SKM-1 treated with dmso at 0.1 percent for 144 hours (cell line): ENCODE measurements at regions not wholly inside any gene's neighbourhood (a gene's known extent, or its start where the extent isn't known, plus 50 kb on each side); places are given as distances from the start of the nearest gene placed in this dataset.
A peak's percentile ranks its signal among the peaks of the same experiment; 100 is the strongest.
"Not testable (repeated sequence)": the region's sequence is repeated elsewhere in the genome, so short reads cannot be mapped to it uniquely, and the experiment has no call there.

Experiments
- DNase-seq: peaks from one replicate; lab custom pipeline; 2025; ENCODE audit not compliant: unreplicated experiment; lab: John Stamatoyannopoulos, UW

- no peak for DNase-seq
Measured at GRCh38 chr21:14321042-14321441, 61.9 kb downstream of the HSPA13 start.

- no peak for DNase-seq
Measured at GRCh38 chr21:14319805-14320204, 63.1 kb downstream of the HSPA13 start.

DNA sequence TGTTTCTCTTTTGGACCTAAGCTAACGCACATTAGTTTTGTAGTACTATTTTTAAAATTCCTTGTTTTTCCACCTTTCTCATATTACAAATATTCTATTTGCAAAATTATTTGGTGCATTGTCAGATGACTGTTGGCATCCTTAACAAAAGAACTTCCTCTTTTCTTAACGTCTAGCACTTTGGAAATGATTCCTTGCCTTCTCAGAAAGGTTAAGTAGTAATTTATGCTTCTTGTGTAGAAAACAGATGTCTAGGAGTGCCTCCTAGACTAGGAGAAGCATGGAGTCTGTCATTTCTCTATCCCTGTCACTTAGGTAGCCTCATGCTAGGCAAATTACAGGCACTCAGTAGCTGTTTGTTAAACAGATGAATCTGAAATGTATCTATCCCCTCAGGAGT, 64.4 kb downstream of the HSPA13 start:
- peak; percentile 32 for DNase-seq

- DNase-seq, result no peak
Measured at GRCh38 chr21:14317507-14317906, 65.4 kb downstream of the HSPA13 start.

DNA sequence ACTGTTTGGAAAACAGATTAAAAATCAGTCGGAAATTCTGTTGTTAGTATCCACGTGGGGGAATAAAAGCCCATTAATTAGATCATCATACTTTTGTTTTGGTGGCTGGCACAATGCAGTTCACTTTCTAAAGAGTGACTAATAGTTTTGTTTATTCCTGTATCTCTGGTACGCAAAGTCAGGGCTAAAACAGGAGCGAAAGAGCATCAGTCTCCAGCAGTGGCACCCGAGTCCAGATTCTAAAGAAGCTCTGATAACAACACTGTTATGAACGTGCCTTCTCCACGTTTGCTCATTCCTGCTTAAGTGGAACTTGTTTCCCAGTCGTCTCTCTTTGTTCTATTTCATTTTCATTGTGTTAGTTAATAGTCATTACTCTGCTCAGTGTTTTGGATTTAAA, 69.6 kb downstream of the HSPA13 start:
- no peak for DNase-seq

- peak; percentile 21 for DNase-seq
Measured at GRCh38 chr21:14312871-14313270, 70.1 kb downstream of the HSPA13 start.

GRCh38 chr21:14308234-14308633, 74.7 kb downstream of the HSPA13 start:
- DNase-seq, result peak; percentile 89

GRCh38 chr21:14306126-14306907, 76.6 kb downstream of the HSPA13 start:
- no peak for DNase-seq

- no peak for DNase-seq
Measured at GRCh38 chr21:14303731-14304488, 79.0 kb downstream of the HSPA13 start.

- DNase-seq, result no peak
Measured at GRCh38 chr21:14300074-14300473, 82.9 kb downstream of the HSPA13 start.

GRCh38 chr21:14290576-14290975, 74.6 kb downstream of the RBM11 start:
- DNase-seq, result no peak

DNA sequence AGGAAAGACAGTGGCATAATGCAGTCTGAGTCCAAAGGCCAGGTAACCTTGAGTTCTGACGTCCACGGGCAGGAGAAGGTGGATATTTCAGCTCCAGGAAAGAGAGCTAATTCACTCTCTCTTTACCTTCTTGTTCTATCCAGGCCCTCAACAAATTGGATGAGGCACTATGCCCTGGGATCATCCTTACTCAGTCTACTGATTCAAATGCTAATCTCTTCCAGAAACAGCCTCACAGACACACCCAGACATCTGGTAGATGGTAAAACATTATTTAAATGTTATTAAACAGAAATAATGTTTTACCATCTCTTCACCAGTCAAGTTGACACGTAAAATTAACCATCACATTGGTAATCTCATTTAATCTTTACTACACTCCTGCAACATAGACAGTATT, 73.0 kb downstream of the RBM11 start:
- DNase-seq, result no peak

DNA sequence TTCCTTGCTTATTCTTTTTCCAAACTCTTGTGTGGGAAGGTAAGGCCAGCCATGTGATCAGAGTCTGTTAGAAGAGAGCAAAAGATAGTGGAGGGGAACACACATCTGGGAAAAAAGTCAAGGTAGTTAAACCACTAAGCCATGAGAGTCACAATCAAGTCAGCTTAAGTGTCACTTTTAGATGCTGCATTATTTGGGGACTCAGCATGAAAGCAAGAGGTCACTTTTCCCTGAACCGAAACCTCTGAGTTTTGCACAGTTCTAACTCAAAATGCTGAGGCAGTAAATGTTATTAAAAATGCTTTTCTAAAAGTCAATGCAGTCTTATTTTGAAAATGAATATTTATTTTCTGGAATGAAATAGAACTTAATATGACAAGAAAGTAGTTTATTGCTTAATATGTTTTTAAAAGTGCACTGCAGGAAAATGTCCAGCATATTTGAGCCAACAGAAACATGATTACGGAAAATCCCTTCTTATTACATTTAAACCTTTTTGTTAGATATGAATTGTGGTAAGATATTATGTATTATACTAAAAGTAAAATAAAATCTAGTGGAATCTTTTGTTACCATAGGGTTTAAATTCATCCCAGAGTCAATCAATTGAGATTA, 69.3 kb downstream of the RBM11 start:
- DNase-seq, result no peak

DNA sequence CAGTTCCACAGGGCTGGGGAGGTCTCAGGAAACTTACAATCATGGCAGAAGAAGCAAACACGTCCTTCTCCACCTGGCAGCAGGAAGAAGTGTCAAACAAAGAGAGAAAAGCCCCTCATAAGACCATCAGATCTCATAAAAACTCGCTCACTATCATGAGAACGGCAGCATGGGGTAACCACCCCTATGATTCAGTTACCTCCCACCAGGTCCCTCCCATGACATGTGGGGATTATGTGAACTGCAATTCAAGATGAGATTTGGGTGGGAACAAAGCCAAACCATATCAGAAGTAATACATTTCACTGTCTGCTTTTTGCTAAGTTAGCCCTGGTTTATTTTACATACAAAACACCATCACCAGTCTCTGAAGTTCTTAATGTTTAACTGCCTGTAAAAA, 68.5 kb downstream of the RBM11 start:
- DNase-seq, result no peak

DNA sequence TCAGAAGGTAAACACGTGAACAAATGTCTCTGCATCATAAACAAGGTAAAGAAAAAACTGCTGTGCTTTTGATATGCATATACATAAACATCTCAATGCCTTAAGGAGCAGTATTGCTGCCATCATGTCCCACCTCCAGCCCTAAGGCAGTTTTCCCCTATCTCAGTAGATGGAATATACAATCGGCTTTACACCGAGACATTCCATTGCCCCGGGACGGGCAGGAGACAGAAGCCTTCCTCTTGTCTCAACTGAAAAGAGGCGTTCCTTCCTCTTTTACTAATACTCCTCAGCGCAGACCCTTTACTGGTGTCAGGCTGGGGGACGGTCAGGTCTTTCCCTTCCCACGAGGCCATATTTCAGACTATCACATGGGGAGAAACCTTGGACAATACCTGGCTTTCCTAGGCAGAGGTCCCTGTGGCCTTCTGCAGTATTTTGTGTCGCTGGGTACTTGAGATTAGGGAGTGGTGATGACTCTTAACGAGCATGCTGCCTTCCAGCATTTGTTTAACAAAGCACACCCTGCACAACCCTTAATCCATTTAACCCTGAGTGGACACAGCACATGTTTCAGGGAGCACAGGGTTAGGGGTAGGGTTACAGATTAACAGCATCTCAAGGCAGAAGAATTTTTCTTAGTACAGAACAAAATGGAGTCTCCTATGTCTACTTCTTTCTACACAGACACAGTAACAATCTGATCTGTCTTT, 65.4 kb downstream of the RBM11 start:
- not testable (repeated sequence) for DNase-seq
